GM12878 (cell line): ENCODE measurements at regions not wholly inside any gene's neighbourhood (a gene's known extent, or its start where the extent isn't known, plus 50 kb on each side); places are given as distances from the start of the nearest gene placed in this dataset.

Experiments used
- ATF2 ChIP-seq: IDR thresholded peaks from 2 replicates; pipeline ENCODE4 v1.6.1; 2012; ENCODE audit warnings: low read length, inconsistent platforms
- FOXK2 ChIP-seq: fragments of 450-650 bp; IDR thresholded peaks from 2 replicates; pipeline ENCODE4 v1.6.1; 2017; ENCODE audit warnings: mild to moderate bottlenecking, moderate library complexity
- SIX5 ChIP-seq: IDR thresholded peaks from 2 replicates; pipeline ENCODE4 v1.6.1; 2011; ENCODE audit warnings: mild to moderate bottlenecking, low read depth, low read length, moderate library complexity; ENCODE audit not compliant: severe bottlenecking
- TF ChIP-seq, protein P1 (sequence below): fragments of 150-350 bp; IDR thresholded peaks from 2 replicates; pipeline ENCODE4 v1.6.1; 2014; ENCODE audit warnings: mild to moderate bottlenecking, low read depth, low read length
- TF ChIP-seq, protein P2 (sequence below): IDR thresholded peaks from 2 replicates; pipeline ENCODE4 v1.6.1; 2012; ENCODE audit warnings: improper control_type of control experiment, low read depth, low read length; ENCODE audit not compliant: insufficient replicate concordance

- TF ChIP-seq ATF2, result no peak
- no peak for TF ChIP-seq FOXK2
- no peak for TF ChIP-seq SIX5
- TF ChIP-seq, protein P1, sequence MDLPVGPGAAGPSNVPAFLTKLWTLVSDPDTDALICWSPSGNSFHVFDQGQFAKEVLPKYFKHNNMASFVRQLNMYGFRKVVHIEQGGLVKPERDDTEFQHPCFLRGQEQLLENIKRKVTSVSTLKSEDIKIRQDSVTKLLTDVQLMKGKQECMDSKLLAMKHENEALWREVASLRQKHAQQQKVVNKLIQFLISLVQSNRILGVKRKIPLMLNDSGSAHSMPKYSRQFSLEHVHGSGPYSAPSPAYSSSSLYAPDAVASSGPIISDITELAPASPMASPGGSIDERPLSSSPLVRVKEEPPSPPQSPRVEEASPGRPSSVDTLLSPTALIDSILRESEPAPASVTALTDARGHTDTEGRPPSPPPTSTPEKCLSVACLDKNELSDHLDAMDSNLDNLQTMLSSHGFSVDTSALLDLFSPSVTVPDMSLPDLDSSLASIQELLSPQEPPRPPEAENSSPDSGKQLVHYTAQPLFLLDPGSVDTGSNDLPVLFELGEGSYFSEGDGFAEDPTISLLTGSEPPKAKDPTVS, result no peak
- TF ChIP-seq, protein P2, sequence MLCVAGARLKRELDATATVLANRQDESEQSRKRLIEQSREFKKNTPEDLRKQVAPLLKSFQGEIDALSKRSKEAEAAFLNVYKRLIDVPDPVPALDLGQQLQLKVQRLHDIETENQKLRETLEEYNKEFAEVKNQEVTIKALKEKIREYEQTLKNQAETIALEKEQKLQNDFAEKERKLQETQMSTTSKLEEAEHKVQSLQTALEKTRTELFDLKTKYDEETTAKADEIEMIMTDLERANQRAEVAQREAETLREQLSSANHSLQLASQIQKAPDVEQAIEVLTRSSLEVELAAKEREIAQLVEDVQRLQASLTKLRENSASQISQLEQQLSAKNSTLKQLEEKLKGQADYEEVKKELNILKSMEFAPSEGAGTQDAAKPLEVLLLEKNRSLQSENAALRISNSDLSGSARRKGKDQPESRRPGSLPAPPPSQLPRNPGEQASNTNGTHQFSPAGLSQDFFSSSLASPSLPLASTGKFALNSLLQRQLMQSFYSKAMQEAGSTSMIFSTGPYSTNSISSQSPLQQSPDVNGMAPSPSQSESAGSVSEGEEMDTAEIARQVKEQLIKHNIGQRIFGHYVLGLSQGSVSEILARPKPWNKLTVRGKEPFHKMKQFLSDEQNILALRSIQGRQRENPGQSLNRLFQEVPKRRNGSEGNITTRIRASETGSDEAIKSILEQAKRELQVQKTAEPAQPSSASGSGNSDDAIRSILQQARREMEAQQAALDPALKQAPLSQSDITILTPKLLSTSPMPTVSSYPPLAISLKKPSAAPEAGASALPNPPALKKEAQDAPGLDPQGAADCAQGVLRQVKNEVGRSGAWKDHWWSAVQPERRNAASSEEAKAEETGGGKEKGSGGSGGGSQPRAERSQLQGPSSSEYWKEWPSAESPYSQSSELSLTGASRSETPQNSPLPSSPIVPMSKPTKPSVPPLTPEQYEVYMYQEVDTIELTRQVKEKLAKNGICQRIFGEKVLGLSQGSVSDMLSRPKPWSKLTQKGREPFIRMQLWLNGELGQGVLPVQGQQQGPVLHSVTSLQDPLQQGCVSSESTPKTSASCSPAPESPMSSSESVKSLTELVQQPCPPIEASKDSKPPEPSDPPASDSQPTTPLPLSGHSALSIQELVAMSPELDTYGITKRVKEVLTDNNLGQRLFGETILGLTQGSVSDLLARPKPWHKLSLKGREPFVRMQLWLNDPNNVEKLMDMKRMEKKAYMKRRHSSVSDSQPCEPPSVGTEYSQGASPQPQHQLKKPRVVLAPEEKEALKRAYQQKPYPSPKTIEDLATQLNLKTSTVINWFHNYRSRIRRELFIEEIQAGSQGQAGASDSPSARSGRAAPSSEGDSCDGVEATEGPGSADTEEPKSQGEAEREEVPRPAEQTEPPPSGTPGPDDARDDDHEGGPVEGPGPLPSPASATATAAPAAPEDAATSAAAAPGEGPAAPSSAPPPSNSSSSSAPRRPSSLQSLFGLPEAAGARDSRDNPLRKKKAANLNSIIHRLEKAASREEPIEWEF, result no peak
These were observed 221.9 kb upstream of the OPRM1 start (continued) for GRCh38 chr6:153817173-153817572.
